VCaP (cell line): ENCODE measurements at regions not wholly inside any gene's neighbourhood (a gene's known extent, or its start where the extent isn't known, plus 50 kb on each side); places are given as distances from the start of the nearest gene placed in this dataset.

Experiments
- H3K27ac ChIP-seq: fragments of 450-650 bp; 2 replicates; pipeline ENCODE4 v1.5.1; 2017
- CTCF ChIP-seq: fragments of 450-650 bp; conservative IDR thresholded peaks from 2 replicates; pipeline ENCODE4 v1.5.1; 2017; ENCODE audit warnings: mild to moderate bottlenecking, moderate library complexity

DNA sequence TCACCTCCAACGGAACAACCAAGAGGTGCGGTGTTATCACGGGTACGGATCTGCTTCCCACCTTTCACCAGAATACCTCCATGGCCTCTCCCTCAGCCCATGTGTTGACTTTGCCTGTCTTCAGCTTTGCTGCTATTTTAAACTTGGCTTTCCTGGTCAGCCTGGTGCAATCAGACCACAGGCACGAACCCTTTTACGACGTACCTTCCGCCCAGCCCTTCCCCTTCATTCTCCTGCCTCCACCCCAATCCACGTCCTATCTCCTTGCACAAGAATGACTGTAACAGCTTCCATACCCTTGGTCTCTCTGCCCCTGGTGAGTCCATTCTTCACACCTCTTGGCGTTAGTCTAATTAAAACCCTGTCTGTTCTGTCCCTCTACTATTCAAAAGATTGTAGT is 431.7 kb downstream of the EFNB2 start:
- TF ChIP-seq CTCF, result no peak
- H3K27ac ChIP-seq, result peak overlapping the region; percentile 96

- no peak for TF ChIP-seq CTCF
Measured at GRCh38 chr13:106102786-106103185, 432.7 kb downstream of the EFNB2 start.

GRCh38 chr13:106101201-106101600 is 434.3 kb downstream of the EFNB2 start:
- TF ChIP-seq CTCF, result no peak
- H3K27ac ChIP-seq, result peak overlapping the region; percentile 96; the same call in 1 of the 2 replicates

More at GRCh38 chr13:106102786-106103185, 432.7 kb downstream of the EFNB2 start:
- H3K27ac ChIP-seq, result peak overlapping the region; percentile 96

DNA sequence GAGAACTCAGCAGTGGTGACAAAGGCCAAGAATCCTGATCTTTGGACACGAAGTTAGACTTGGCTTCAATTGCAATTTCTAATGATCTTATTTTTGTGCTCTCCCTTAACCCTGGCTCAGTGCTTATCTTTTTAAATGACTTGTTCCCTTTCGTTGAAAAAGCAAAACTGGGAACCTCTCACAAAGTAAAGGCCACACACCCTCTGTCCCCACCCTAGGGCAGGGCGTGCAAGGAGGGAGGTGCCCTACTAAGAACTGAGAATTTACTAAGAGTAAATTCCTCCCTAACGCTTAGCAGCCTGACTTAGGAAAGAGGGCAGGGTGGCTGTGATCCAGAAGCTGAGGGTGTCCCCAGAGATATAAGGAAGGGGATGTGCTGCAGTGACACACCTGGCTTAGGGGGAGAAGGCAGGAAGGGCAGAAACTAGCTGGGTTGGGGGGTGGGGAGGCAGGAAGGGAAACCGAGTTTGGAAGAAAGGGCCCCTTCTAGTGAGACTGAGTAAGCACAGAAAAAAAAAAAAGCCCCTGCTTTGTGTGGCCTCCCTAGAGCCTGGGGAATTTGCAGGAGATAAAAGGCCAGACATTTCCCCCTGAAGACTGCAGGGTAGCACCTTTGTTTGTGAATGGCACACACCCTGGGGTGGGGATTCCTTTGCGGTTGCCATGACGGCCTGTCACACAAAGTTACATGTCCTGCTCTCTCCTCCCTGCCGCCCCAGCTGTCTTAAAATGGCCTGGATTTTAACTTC is 435.1 kb downstream of the EFNB2 start:
- peak overlapping the region; percentile 96 for H3K27ac ChIP-seq
- TF ChIP-seq CTCF, result no peak

DNA sequence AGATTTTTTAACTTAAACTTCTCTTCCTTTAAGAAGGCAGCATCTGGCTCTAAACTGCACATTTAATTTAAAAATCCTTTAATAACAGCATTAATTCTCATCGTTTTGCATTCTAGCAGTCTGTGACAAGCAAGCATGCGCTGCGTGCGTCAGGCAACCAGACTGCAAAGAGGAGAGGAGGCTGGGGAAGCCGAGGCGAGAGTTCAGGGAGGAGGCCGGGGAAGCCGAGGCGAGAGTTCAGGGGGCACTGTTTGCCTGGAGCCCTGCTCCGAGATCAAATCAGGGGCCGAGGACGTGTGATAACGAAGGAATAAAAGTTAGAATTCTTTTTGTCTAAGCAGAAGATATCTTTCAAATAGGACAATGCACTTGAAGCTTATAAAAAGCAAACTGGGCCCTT is 435.7 kb downstream of the EFNB2 start:
- peak overlapping the region; percentile 96 for H3K27ac ChIP-seq
- no peak for TF ChIP-seq CTCF

- TF ChIP-seq CTCF, result no peak
- H3K27ac ChIP-seq, result peak overlapping the region; percentile 96; the same call in 1 of the 2 replicates
Measured at GRCh38 chr13:106098778-106099177, 436.7 kb downstream of the EFNB2 start.

GRCh38 chr13:106096661-106097092 is 438.8 kb downstream of the EFNB2 start:
- H3K27ac ChIP-seq, result peak overlapping the region; percentile 96
- TF ChIP-seq CTCF, result no peak
